ENCODE measurements at regions not wholly inside any gene's neighbourhood (a gene's known extent, or its start where the extent isn't known, plus 50 kb on each side); places are given as distances from the start of the nearest gene placed in this dataset.

- TF ChIP-seq REST (tag by site-specific recombination; IDR thresholded peaks at IDR 0.05) (no peak), CTCF (tag by site-specific recombination; IDR thresholded peaks at IDR 0.05) (no peak), ZNF18 (tag by site-specific recombination; IDR thresholded peaks at IDR 0.05) (no peak), ZNF791 (tag by site-specific recombination; IDR thresholded peaks at IDR 0.05) (no peak), PBX3 (CRISPR knock-in tag; IDR thresholded peaks at IDR 0.05) (no peak), PRDM1 (tag by site-specific recombination; IDR thresholded peaks at IDR 0.05) (no peak), ZNF777 (tag by site-specific recombination; IDR thresholded peaks at IDR 0.05; ENCODE audit: borderline replicate concordance) (no peak), SP2 (tag by site-specific recombination; IDR thresholded peaks at IDR 0.05) (no peak), ZNF138 (tag by site-specific recombination; IDR thresholded peaks at IDR 0.05; ENCODE audit: borderline replicate concordance) (no peak)
Measured at GRCh38 chr2:65536596-65536995, 104.2 kb upstream of the SPRED2 start.
